Ammon's horn (tissue), 1 donor: ENCODE measurements at regions not wholly inside any gene's neighbourhood (a gene's known extent, or its start where the extent isn't known, plus 50 kb on each side); places are given as distances from the start of the nearest gene placed in this dataset.
A peak's percentile ranks its signal among the peaks of the same experiment; 100 is the strongest.

Experiments used
- DNase-seq: peaks from one replicate; pipeline ENCODE4 v3.0.0-alpha.2; 2016; ENCODE audit warnings: low spot score

DNA sequence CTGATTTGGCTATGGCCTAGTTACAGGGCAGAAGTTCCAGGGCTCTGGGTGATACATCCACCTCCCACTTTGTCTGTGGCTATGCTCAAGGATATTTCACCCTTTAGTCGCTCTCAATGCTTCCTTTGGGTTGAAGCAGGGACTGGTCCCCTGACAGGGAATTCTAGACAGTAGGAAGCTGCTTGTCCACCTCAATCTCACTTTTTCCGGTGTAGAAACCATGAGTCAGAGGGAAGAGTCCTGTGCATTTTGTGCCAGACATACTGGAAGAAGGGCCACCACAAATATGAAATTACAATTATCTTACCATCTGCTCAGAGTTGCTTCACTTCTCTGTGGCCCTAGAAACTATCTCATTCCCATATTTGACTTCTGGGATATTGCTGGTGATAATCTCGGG is 413.7 kb upstream of the FAT3 start:
- no peak for DNase-seq

DNA sequence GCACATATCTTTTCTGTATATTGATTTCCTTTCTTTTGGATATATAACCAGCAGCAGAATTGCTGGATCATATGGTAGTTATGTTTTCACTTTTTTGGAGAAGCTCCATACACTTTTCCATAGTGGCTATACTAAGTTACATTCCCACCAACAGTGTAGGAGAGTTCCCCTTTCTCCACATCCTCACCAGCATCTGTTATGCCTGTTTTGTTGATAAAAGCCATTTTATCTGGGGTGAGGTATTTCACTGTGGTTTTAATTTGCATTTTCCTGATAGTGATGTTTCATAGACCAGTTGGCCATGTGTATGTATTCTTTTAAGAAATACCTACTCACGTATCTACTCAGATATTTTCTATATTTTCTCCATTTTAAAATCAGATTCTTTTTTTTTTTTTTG is 419.3 kb upstream of the FAT3 start:
- DNase-seq: no peak

DNA sequence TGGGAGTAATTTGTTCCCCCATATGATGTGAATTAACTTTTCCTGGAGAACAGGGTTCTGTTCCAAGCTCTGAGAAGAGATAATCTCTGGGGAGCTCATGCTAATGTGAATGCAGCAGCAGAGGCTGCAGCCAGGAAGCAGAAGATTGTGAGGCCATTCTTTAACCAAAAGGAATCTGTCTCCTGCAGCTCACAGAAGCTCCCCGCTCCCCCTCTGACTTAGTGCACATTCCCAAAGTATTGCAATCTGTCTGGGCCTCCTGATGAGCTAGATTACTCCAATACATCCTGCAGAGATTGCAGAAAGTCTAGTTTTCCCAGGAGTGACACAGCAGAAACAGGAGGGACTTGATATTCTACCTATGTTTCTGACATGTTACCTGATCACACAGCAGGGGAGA is 420.6 kb upstream of the FAT3 start:
- DNase-seq: no peak

DNA sequence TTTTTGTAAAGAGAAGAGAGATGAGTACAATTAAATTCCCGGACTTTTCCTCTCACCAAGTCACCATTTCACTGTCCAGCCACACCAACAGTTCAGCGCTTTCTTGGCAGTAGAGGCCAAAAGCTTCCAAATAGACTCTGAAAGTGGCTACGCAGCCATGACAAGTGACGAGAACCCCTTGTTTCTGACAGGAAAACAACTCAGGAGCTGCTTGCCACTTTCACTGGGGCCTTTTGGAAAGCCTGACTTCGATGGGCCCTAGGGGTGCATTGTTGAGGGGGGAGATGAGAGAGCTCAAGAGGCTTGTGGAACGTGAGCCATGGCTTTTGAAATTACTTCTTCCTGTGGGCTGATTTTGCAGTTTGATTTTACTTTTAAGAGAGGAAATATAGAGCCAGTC is 422.1 kb upstream of the FAT3 start:
- DNase-seq: no peak

DNA sequence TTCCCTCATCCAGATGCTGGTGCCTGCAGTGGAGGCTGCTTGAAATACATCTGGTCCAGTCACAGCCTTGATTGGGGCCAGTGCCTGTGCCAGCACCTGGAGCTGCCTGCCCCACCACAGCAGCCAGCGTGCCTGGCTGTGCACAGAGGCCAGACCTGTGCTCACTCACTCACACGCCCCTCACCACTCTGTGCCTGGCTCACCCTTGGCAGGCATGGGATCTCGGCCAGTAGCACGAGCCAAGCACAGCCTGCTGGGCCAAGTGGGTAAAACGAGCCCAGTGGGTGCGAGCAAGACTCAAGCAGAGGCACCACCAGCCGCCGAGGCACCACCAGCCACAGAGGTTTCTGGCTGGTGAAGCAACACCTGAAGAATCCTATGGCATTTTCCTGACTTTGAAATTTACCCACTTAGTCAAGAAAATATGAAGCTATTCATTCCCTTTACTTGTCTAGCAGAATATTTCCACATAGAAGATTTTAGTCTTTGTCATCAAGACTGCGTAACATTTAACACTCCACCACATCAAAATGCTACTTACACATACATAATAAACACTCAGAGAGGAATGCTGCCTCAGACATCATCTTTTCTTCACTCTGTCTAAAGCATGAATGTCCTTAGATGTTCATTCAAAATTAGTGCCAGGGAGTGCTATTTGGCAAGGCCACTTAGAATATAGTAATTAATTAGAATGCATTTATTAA is 424.3 kb upstream of the FAT3 start:
- no peak for DNase-seq

DNA sequence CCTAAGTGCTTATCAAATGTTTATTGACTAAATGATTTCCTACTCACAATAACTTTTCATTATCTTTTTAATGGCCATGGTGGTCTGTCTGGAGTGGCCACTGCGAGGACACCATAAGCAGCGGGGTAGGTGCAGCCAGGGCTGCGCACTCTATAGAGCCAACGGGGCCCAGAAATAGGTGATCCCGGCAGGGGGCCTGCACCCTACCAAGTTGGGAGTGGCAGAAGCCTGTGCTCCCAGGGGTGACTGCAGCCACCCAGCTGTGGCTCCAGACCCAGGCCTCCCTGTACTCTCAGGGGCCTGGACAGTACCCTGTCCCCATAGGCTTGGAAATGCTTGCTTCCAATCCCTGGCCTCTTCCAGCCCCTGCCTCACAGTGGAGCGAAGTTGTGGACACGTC is 426.4 kb upstream of the FAT3 start:
- DNase-seq: no peak

DNA sequence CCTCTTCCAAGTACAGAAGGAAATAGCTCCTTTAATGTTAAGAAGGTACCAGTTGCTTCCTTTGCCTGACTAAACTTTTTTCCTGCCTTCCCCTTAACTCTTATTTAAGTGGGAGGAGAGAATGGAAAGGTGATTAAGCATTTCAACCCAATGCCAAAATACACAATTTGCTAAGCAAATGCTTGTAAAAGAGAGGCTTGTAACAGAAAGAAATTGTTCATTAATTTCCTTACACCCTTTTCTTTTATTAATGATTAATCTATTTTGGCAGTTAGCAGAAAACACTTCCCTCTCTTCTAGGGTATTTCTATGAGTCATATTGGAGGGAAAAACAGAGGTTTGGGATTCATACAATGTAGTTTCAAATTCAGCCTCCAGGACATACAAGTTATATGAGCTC is 427.6 kb upstream of the FAT3 start:
- DNase-seq: no peak

DNA sequence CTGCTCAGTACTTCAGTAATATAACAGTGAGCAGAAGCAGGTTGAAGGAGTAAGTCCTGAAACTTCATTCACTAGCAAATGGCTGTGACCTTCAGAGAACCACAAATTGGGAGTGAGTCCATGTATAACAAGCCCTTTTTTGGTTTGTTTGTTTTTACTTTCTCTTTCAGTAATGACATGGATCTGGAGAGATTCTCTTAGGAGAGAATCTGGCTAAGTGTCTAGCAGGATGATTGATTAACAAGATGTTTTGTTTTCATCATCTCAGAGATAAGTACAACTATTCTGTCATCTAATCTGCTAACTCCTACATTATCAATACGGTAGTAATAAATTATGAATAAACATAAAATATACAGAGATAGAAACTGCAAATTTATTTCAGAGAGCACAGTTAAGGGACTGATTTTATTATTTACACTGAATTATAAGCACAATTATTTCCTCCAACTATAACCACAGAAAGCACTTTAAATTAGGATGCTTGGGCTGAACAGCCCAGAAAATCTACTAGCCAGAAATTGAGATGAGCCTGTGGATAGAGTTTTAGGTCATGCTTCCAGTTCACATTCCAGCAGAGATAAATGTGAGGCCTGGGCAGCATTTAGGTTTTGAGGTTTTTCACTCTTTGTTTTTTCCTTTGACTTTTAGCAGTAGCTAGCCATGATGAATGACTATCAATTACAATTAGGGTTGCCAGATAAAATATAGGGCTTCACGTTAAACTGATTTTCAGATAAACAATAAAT is 429.3 kb upstream of the FAT3 start:
- no peak for DNase-seq

DNA sequence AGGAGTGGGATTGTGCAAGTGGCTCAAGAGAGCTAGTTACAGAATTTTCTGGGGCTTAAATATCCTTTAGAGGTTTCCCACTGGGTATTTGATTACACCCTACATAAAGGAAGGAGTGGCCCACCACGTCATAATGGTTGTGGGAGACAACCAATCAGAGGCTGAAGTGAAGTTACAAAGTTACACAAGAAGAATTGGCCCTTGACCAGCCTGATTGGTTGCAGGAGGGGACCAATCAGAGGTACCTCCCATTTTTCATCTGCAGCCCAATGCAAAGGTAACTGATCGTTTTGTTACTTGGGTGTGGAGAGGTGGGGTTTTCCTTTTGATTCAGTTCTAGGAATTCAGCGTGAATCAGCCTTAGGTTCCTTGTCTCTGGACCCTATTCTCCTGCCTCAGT is 430.5 kb upstream of the FAT3 start:
- DNase-seq: no peak

DNA sequence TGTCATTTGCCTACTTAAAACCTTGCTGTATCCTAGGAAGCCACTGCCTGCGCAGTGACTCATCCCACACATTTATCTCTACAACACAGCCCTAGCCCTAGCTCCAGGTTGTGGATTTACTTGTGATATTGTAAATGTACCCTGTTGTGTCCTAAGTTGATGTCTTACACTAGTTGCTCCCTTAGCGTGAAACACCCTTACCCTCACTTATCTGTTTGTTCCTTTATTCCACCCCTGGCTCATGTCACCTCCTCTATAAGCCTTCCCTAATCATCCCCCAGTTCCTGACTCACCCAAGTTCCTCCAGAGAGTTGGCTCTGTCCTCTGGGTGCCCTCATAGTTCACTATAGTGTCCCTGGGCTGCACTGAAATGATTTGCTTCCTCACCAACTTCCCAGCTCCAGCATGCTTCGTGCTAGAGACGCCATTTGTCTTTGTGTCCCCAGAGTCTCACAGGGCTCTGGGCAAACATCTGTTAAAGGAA is 431.8 kb upstream of the FAT3 start:
- DNase-seq: no peak

DNA sequence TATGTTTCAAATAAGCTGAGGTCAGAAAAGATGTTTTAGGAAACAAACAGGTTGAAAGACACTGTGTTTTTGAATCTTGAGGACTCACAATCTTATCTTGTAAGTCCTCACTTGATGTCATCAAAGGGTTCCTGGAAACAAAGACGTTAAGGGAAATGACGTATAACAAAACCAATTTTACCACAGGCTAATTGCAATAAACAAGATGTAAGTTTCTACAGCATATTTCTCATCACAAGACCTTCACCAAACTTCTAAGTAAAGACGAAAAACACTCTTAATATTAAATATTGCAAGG is 433.5 kb upstream of the FAT3 start:
- DNase-seq: no peak

DNA sequence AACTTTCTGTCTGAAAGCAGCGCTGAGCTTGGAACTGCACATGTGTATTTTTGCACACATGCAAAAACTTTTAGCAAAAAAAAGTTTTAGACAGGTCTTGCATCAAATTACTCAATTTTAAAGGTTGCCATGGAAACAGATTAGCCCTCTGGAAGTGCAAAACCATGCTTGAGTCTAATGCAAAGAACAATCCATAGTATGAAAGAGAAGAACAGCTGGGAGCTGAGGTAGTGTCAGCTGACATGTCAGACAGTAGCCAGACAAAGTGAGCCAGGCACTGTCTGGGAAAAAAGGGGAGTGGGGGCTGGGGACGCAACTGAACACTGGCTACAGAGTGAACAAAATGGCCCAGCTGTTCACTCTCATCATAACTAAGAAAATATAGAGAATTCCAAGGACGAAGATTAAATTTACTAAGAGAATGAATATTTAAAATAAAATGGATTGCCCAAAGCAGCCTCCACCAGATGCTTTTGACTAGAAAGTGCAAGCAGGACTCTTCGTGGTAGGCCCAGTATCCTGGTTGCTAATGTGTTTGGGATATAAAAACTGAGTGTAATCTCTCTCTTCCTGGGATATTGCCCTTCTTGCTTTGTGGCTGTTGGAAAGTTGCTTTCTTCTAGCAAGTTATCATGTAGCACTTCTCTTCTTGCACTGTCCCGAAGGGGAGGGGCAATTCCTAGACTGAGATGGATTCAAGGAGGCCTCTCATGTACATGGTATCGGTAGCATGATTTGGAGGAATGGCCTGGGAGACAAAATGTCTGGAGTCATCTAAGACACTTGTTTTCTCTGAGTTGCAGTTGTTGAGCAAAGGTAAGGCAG is 434.1 kb upstream of the FAT3 start:
- no peak for DNase-seq

DNA sequence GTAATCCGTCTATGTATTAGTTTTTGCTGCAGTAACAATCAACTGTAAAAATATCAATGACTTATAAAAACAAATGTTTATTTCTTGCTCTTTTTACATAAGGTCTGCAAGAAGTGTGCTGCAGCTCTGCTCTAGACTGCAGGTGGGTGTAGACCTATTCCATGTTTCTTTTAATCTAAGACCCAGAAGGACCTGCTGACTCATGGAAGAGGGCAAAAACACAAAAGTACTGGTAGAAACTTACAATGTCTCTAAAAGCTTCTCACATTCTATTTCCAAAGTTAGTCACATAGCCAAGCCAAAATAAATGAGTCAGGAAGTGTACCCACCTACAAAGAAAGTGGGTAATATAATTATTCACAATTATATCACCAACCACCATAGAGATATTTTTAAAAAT is 435.9 kb upstream of the FAT3 start:
- no peak for DNase-seq

DNA sequence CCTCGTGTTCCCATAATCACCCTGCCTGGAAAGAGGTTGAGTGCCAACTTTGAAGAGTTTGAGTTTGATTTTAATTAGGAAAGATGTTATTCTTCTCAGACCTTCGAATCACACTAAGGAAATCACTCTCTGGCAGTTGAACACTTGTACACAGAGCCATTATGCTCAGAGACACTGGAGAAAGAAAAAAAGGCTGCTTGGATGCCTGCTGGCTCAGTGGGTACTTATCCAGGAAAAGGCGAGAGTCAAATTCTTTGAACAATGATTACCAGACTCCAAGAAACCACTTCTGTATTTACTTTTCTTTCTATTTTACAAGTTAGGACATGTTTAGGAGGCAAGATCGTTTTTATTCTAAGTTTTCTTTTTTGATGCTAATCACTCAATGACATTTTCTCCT is 438.5 kb upstream of the FAT3 start:
- no peak for DNase-seq

DNA sequence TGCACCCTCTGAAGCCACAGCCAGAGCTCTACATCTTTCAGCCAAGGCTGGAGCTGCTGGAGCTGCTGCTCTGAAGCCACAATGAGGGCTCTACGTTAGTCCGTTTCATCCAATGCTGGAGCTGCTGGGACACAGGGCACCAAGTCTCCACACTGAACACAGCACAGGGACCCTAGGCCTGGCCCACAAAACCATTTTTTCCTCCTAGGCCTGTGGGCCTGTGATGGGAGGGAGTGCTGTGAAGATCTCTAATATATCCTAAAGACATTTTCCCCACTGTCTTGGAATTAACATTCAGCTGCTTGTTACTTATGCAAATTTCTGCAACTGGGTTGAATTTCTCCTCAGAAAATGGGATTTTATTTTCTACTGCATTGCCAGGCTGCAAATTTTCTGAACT is 441.4 kb upstream of the FAT3 start:
- no peak for DNase-seq

DNA sequence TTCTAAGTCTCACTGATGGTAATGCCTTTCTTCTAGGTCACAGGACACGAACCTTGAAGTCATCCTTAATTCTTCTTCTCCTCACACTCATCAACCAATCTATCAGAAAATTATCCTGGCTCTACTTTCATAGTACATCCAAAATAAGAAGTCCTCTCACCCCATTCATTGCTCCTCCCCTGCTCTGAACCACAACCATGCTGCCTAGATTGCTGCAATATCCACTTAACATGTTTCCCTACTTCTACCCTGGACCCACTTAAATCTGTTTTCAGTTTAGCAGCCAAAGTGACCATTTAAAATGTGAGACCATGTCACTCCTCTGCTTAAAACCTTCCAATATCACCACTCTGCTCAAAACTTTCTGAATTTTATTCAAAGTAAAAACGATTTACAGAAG is 445.9 kb upstream of the FAT3 start:
- no peak for DNase-seq

DNA sequence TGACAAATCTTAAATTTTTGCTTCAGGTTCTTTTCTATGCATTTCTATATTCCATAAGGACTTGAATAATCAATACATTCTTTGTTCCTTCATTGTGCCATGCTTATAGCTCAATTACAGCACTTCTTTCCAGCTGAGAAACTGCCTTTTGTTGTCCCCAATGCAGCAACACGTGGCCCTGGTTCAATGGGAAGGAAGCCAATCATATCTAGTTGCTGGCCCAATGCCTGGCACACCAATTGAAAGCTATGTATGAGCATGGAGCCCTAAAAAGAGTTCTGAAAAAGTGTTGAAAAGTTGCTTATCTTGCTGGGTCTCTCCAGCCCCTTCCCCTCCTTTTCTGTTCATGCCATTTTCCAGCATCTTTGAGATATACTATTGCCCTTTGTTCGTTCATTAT is 448.0 kb upstream of the FAT3 start:
- peak; percentile 77 for DNase-seq

DNA sequence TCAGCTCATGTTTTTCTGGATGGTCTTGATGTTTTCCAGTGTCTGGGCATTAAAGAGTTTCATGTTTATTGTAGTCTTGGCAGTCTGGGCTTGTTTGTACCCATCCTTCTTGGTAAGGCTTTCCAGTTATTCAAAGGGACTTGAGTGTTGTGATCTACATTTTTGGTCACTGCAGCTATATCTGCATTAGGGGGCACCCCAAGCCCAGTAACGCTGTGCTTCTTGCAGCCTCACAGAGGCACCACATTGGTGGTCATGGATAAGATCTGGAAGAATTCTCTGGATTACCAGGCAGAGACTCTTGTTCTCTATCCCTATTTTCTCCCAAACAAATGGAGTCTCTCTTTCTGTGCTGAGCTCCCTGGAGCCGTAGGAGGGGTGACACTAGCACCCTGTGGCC is 451.5 kb upstream of the FAT3 start:
- DNase-seq: no peak

DNA sequence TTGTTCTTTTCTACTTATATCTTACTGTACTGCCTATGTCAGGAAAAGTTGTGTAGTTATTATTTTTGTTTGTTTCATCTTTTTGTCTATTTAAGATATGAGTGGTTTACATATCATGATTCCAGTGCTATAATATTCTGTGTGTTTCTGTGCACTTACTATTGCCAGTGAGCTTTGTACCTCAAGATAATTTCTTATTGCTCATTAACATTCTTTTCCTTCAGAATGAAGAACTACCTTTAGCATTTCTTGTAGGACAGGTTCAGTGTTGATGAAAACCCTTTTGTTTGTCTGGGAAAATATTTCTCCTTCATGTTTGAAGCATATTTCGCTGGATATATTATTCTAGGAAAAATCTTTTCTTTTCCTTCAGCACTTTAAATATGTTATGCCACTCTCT is 452.7 kb upstream of the FAT3 start:
- no peak for DNase-seq

DNA sequence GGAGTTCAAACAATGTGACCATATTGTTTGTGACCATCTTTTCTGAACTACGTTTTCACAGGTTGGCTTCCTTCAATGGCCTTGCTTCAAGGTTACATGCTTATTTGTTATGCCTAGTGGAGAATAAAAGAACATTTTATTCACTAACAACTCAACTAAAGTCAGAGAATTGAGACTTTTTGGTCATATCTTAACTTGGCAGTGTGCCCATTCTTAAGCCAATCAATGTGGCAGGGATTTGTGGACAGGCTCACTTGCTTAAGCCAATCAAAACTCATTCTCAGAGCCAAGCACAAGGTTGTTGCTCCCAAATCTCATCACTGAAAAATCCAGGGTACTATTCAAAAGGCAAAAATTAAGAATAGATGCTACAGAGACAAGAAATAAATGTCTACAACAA is 455.8 kb upstream of the FAT3 start:
- no peak for DNase-seq

DNA sequence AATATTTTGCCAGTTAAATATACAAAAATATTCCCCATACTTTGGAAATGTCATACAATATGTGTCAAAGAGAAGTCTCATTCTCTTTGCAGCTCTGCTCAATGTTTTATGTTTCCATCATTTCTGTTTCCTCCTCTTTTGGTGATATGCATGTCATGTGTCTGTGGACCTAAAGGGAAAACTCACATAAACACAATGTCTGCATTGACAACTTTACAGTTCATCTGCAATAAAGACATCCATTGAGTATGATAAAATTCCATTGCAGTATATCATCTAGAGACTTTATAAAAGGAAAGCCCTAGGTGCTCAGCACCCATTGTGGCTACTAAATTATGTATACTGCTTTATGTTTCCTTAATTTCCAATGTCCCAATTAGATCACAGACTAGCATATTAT is 461.3 kb upstream of the FAT3 start:
- no peak for DNase-seq

DNA sequence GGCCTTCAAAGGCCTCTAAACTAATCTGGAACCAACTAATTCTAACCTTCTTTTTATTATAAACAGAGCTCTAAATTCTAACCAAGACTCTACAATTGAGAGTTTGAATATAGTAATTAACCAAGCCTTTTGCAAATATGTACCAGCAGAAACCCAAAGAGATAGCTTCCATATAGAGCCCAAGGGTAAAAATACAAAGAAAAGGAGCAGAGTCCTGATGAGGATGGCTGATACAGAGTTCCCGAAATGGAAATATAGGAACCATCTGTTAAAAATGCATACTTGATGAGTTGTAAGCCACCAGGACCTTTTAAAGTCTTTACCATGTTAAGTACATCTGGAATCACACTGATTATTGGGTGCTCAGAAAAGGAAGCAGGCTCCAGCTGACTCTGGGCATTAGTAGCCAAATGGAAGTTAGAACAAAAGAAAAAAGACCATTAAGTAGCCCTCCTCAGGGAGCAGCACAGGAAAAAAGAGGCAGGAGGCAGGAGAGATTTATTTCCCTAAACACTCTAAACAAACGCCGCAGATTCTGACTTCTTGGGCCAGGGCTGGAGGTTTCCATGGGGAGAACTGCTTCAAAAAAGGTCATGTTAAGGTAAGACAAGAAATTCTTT is 463.1 kb upstream of the FAT3 start:
- DNase-seq: no peak
